ENCODE measurements at regions not wholly inside any gene's neighbourhood (a gene's known extent, or its start where the extent isn't known, plus 50 kb on each side); places are given as distances from the start of the nearest gene placed in this dataset.

GRCh38 chr7:45972629-45973312 is 51.7 kb upstream of the IGFBP3 start:
- FAIRE-seq (no peak), DNase-seq (ENCODE audit: extremely low spot score, insufficient read length, low read depth) (no peak)

DNA sequence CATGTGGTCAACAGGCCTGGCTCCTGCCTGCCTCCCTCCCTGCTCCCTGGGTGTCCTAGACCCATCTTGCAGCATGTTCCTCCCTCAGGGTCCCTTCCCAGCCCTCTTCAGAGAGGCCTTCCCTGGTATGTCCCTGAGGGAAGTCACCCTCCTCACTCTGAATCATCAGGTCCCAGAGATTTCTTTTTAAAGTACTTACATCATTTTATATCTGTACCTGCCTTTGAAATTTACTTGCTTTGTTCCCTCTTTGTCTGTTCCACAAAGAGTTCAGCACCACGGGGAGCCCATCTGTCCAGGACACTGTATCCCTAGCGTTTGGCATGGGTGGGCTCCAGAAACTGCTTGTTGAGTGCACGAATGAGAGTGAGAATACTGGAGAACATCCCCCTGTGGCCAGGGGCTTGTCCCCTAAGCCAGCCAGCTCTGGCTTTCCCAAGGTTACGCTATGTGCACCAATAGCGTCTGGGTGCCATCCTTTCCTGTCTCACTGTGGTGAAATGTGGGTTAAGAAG is 50.6 kb upstream of the IGFBP3 start:
- no peak for DNase-seq (ENCODE audit: extremely low spot score, insufficient read length, low read depth)
- no peak for FAIRE-seq

DNA sequence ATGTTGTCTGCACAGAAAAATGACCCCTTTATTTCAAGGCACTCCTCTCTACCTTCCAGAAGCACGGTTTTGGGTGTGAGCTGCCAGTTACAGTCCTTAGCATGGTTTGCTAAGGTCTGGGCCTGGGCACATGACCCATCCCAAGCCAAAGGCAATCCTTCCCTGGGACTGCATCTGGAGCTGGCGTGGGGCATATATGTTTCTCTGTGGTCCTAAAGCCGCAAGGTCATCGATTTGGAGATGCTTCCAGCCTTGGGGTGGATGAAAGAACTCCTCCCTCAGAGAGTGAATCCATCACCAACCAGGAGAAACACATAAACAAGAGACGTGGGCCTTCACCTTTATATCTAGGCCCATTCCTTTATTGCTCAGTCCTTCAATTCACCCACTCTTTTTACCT is 50.1 kb upstream of the IGFBP3 start:
- DNase-seq (ENCODE audit: extremely low spot score, insufficient read length, low read depth) = no peak

More for the DNA sequence above, 50.1 kb upstream of the IGFBP3 start:
- FAIRE-seq = no peak

All from GM18507 (cell line).